ENCODE measurements at regions not wholly inside any gene's neighbourhood (a gene's known extent, or its start where the extent isn't known, plus 50 kb on each side); places are given as distances from the start of the nearest gene placed in this dataset.
A peak's percentile ranks its signal among the peaks of the same experiment; 100 is the strongest.

DNA sequence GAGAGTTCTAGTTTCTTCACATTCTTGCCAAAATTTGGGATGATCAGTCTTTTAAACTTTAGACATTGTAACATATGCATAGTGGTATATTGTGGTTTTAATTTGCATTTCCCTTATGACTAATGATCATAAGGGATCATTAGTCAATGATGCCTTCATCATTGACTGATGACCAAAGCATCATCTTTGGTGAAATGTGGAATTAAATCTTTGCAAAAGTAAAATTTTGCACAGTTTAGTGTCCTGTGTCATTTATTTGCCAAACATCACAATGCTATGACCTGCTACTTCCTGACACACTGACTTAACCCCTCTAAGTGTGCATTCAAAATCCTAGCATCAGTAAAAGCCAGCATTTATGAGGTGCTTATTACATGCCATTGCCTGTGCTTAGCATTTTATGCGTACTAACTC, 58.9 kb upstream of the SLC1A4 start:
- Histone ChIP-seq H3K4me3 (ENCODE audit: low read length) (no peak overlapping the region), H3K27me3 (ENCODE audit: control insufficient read depth in 2 of 2, insufficient read depth in 2 of 2, low read length in 2 of 2) (no peaks in the 10 kb centered on the region), H3K36me3 (ENCODE audit: control insufficient read depth in 2 of 3, insufficient read depth in 3 of 3, low read length in 3 of 3) (no peaks in the 10 kb centered on the region), H3K4me1 (ENCODE audit: control insufficient read depth in 2 of 2, insufficient read depth in 2 of 2, low read length in 2 of 2) (no peaks in the 10 kb centered on the region), H3K27ac (ENCODE audit: low read depth, low read length) (no peak overlapping the region), H3K9me3 (ENCODE audit: control insufficient read depth in 2 of 3, low read length in 3 of 3) (no peaks in the 10 kb centered on the region)
- ATAC-seq = no peak
- Mint-ChIP-seq H3K27ac (no peak overlapping the region), H3K4me1 (peaks cover 0 to 6% (median 0%) of the 10 kb centered on the region in 7 donors), H3K27me3 (peaks cover 0 to 29% (median 0%) of the 10 kb centered on the region in 5 donors), H3K9me3 (peaks cover under 1 to 19% (median 9%) of the 10 kb centered on the region in 11 donors), H3K4me3 (no peak overlapping the region), H3K36me3 (peaks cover 6 to 19% (median 15%) of the 10 kb centered on the region in 5 donors)
- ChIA-PET POLR2A (no interaction called here), CTCF (no interaction called here)
- no peak for DNase-seq
- intact Hi-C loops (cut with micrococcal nuclease) = no loop called here

DNA sequence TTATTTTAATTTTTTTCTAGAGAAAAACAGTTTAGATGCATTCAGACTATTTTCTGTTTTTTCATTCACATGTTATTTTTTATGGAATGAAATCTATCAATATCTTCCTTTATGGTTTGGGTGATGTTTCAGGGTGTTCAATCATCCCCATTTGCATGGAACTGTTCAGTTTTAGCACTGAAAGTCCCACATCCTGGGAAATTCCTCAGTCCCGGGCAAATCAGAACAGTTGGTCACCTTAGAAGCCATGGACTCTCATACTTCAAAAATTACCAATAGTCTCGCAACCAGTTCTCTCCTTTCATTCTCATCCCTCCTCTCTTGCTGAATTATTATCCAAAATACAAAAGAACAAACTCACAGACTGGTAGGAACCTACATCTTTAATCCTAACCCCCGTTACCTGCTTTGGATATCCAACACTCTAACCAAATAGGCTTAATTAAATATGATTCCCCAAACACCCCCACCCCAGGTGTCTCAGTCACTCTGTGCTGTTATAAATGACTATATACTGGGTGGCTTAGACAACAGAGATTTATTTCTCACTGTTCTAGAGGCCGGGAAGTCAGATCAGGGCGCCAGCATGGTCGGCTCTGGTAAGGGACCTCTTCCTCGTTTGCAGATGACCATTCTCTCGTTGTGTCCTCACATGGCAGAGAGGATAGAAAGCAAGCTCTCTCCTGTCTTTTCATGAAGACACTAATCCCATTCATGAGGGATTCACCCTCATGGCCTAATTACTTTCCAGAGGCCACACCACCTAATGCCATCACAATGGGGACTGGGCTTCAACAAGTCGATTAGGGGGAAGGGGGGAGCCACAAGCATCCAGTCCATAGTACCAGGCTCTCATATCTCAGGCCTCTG, 57.7 kb upstream of the SLC1A4 start:
- no peak for DNase-seq
- Mint-ChIP-seq H3K36me3 (peaks cover 6 to 22% (median 8%) of the 10 kb centered on the region in 5 donors), H3K4me3 (no peak overlapping the region), H3K27me3 (peaks cover 0 to 31% (median 0%) of the 10 kb centered on the region in 5 donors), H3K9me3 (peaks cover 0 to 19% (median 5%) of the 10 kb centered on the region in 11 donors), H3K4me1 (peaks cover 0 to 6% (median 0%) of the 10 kb centered on the region in 7 donors), H3K27ac (no peak overlapping the region)
- H3K9me3 ChIP-seq (ENCODE audit: control insufficient read depth in 2 of 3, low read length in 3 of 3) = no peaks in the 10 kb centered on the region
- no peak overlapping the region for H3K4me3 ChIP-seq (ENCODE audit: low read length)
- H3K4me1 ChIP-seq (ENCODE audit: control insufficient read depth in 2 of 2, insufficient read depth in 2 of 2, low read length in 2 of 2) = no peaks in the 10 kb centered on the region
- intact Hi-C loops (cut with micrococcal nuclease) = no loop called here
- ATAC-seq = no peak
- POLR2A ChIA-PET = no interaction called here
- H3K27ac ChIP-seq (ENCODE audit: low read depth, low read length) = no peak overlapping the region
- H3K27me3 ChIP-seq (ENCODE audit: control insufficient read depth in 2 of 2, insufficient read depth in 2 of 2, low read length in 2 of 2) = no peaks in the 10 kb centered on the region
- no peaks in the 10 kb centered on the region for H3K36me3 ChIP-seq (ENCODE audit: control insufficient read depth in 2 of 3, insufficient read depth in 3 of 3, low read length in 3 of 3)
- CTCF ChIA-PET = interaction anchor here (1.0 kb wide), 1 partner anchor 14 kb away, joined by 4 read pairs; no protein-coding TSS in a partner anchor

DNA sequence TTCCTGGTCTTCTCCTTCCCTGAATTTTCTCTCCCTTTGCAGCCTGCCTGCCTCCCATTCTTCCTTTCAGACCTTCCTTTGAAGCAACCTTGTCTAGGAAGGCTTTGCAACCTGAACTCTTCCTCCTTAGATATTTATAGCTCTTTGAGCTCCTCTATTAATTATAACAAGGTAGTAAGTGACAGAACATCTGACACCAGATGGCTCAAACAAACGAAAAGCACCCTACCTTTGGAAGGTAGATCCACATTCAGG, 57.2 kb upstream of the SLC1A4 start:
- H3K9me3 ChIP-seq (ENCODE audit: control insufficient read depth in 2 of 3, low read length in 3 of 3) = no peaks in the 10 kb centered on the region
- ATAC-seq = no peak
- no peak overlapping the region for H3K4me3 ChIP-seq (ENCODE audit: low read length)
- ChIA-PET POLR2A (no interaction called here), CTCF (interaction anchor here (1.0 kb wide), 1 partner anchor 14 kb away, joined by 4 read pairs; no protein-coding TSS in a partner anchor)
- H3K4me3 Mint-ChIP-seq = no peak overlapping the region
- no peaks in the 10 kb centered on the region for H3K4me1 ChIP-seq (ENCODE audit: control insufficient read depth in 2 of 2, insufficient read depth in 2 of 2, low read length in 2 of 2)
- intact Hi-C loops (cut with micrococcal nuclease) = no loop called here
- no peaks in the 10 kb centered on the region for H3K27me3 ChIP-seq (ENCODE audit: control insufficient read depth in 2 of 2, insufficient read depth in 2 of 2, low read length in 2 of 2)
- H3K27ac ChIP-seq (ENCODE audit: low read depth, low read length) = no peak overlapping the region
- H3K27me3 Mint-ChIP-seq = peaks cover 0 to 31% (median 0%) of the 10 kb centered on the region in 5 donors
- peaks cover 5 to 19% (median 5%) of the 10 kb centered on the region in 5 donors for H3K36me3 Mint-ChIP-seq
- peaks cover 0 to 6% (median 0%) of the 10 kb centered on the region in 7 donors for H3K4me1 Mint-ChIP-seq
- DNase-seq = no peak
- H3K36me3 ChIP-seq (ENCODE audit: control insufficient read depth in 2 of 3, insufficient read depth in 3 of 3, low read length in 3 of 3) = no peaks in the 10 kb centered on the region
- no peak overlapping the region for H3K27ac Mint-ChIP-seq
- H3K9me3 Mint-ChIP-seq = peaks cover 0 to 17% (median 5%) of the 10 kb centered on the region in 11 donors

DNA sequence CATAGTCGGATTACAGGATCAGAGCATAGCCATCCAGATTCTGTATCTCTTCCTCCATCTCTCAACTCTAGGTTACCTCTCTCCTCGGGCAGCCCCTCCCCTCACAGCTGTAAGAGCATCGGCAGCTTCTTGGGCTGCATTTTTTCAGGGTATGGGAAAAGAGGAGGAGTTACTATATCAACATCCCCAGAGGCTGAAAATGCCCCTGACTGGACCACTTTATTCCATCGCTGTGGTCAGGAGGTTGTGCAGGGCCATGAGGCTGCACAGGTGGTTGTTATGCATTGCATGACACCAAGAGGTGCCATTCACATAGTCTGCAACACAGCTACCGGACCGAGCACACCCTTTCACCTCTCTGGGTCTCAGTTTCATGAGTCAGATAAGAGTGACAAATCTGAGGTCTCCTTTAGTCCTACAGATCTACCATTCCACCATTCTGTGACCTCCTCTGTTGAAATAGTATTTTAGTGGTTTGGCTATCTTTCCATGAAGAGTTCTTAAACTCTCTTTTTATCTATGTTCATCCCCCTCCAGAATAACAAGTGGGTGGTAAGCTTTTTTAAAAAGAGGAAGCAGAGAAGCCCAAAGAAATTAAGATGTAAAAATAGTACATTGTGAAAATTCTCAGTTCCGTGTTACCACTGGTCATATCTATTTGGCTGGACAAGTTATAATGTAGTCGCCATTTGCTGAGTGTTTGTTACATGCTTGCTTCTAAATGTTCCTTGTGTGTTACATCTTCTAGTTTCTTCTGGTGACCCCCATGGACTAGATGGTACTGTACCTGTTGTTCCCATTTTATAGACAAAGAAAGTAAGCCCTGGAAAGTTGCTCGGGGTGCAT, 56.6 kb upstream of the SLC1A4 start:
- ATAC-seq = peak; percentile 72
- no peaks in the 10 kb centered on the region for H3K27me3 ChIP-seq (ENCODE audit: control insufficient read depth in 2 of 2, insufficient read depth in 2 of 2, low read length in 2 of 2)
- Mint-ChIP-seq H3K36me3 (peaks cover 0 to 15% (median 0%) of the 10 kb centered on the region in 5 donors), H3K4me3 (no peak overlapping the region), H3K27ac (no peak overlapping the region), H3K9me3 (peaks cover 0 to 14% (median 2%) of the 10 kb centered on the region in 11 donors), H3K4me1 (peaks cover 0 to 6% (median 0%) of the 10 kb centered on the region in 7 donors), H3K27me3 (peaks cover 0 to 31% (median 0%) of the 10 kb centered on the region in 5 donors)
- POLR2A ChIA-PET = interaction anchor here (0.6 kb wide), 1 partner anchor 370 kb away, joined by 3 read pairs; no protein-coding TSS in a partner anchor
- no peak overlapping the region for H3K4me3 ChIP-seq (ENCODE audit: low read length)
- no peaks in the 10 kb centered on the region for H3K36me3 ChIP-seq (ENCODE audit: control insufficient read depth in 2 of 3, insufficient read depth in 3 of 3, low read length in 3 of 3)
- H3K4me1 ChIP-seq (ENCODE audit: control insufficient read depth in 2 of 2, insufficient read depth in 2 of 2, low read length in 2 of 2) = no peaks in the 10 kb centered on the region
- CTCF ChIA-PET = interaction anchor here (1.0 kb wide), 1 partner anchor 15 kb away, joined by 4 read pairs; no protein-coding TSS in a partner anchor
- DNase-seq = no peak
- intact Hi-C loops (cut with micrococcal nuclease) = no loop called here
- no peak overlapping the region for H3K27ac ChIP-seq (ENCODE audit: low read depth, low read length)
- no peaks in the 10 kb centered on the region for H3K9me3 ChIP-seq (ENCODE audit: control insufficient read depth in 2 of 3, low read length in 3 of 3)

DNA sequence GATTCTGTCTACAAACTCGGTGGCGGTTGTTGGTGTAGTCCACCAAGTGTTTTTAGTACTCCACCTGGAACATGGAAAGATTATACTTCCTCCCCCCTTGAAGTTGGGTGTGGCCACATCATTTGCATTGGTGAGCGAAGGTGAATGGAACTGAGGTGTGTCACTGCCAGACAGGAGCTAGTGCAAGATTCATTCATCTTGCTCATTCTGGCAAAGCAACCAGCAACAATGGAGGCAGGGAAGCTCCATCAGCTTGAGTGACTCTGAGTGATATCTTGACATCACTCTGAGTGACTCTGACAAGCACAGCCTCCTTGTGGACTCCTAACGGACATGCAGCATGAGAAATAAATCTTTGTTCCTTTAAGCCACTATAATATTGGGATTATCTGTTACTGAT, 54.7 kb upstream of the SLC1A4 start:
- Mint-ChIP-seq H3K27me3 (peaks cover 0 to 28% (median 4%) of the 10 kb centered on the region in 5 donors), H3K9me3 (peaks cover 0 to 14% (median 2%) of the 10 kb centered on the region in 11 donors), H3K27ac (no peak overlapping the region), H3K4me3 (no peak overlapping the region), H3K36me3 (peaks cover 0 to 14% (median 0%) of the 10 kb centered on the region in 5 donors), H3K4me1 (peaks cover 0 to 13% (median 3%) of the 10 kb centered on the region in 7 donors)
- intact Hi-C loops (cut with micrococcal nuclease) = no loop called here
- Histone ChIP-seq H3K27me3 (ENCODE audit: control insufficient read depth in 2 of 2, insufficient read depth in 2 of 2, low read length in 2 of 2) (no peaks in the 10 kb centered on the region), H3K4me3 (ENCODE audit: low read length) (no peak overlapping the region), H3K9me3 (ENCODE audit: control insufficient read depth in 2 of 3, low read length in 3 of 3) (no peaks in the 10 kb centered on the region), H3K27ac (ENCODE audit: low read depth, low read length) (no peak overlapping the region), H3K36me3 (ENCODE audit: control insufficient read depth in 2 of 3, insufficient read depth in 3 of 3, low read length in 3 of 3) (no peaks in the 10 kb centered on the region), H3K4me1 (ENCODE audit: control insufficient read depth in 2 of 2, insufficient read depth in 2 of 2, low read length in 2 of 2) (peaks cover 0 to 4% of the 10 kb centered on the region in 2 donors)
- ATAC-seq (no peak), DNase-seq (no peak)
- ChIA-PET CTCF (interaction anchor here (0.6 kb wide), 1 partner anchor 296 kb away, joined by 3 read pairs; no protein-coding TSS in a partner anchor), POLR2A (no interaction called here)

DNA sequence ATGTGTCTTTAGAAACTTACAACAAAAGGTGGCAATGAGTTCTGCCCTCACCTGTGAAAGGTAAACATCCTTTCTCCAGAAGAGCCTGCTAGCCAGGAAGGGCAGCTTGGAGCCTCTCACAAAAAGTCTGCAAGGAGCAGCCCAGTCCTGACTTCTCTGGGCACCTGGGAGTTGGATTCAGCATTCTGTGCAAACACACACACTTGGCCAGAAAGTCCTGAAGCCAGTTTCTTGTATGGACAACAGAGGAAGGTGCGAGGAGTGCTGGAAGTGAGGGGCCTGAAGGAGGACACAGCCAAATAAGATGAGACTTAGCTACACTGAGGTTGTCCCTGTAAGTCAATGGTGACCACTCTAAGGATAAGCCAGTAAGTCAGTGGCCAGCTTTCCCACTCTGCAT, 52.4 kb upstream of the SLC1A4 start:
- intact Hi-C loops (cut with micrococcal nuclease) = no loop called here
- Histone ChIP-seq H3K4me1 (ENCODE audit: control insufficient read depth in 2 of 2, insufficient read depth in 2 of 2, low read length in 2 of 2) (peaks cover 0 to 7% of the 10 kb centered on the region in 2 donors), H3K36me3 (ENCODE audit: control insufficient read depth in 2 of 3, insufficient read depth in 3 of 3, low read length in 3 of 3) (no peaks in the 10 kb centered on the region), H3K27ac (ENCODE audit: low read depth, low read length) (no peak overlapping the region), H3K9me3 (ENCODE audit: control insufficient read depth in 2 of 3, low read length in 3 of 3) (no peaks in the 10 kb centered on the region), H3K4me3 (ENCODE audit: low read length) (no peak overlapping the region), H3K27me3 (ENCODE audit: control insufficient read depth in 2 of 2, insufficient read depth in 2 of 2, low read length in 2 of 2) (no peaks in the 10 kb centered on the region)
- H3K27me3 Mint-ChIP-seq = peaks cover 0 to 12% (median 6%) of the 10 kb centered on the region in 5 donors
- H3K9me3 Mint-ChIP-seq = peaks cover 0 to 11% (median 2%) of the 10 kb centered on the region in 11 donors
- H3K4me3 Mint-ChIP-seq = no peak overlapping the region
- H3K36me3 Mint-ChIP-seq = peaks cover 0 to 11% (median 0%) of the 10 kb centered on the region in 5 donors
- POLR2A ChIA-PET = no interaction called here
- DNase-seq (no peak), ATAC-seq (no peak)
- CTCF ChIA-PET = no interaction called here
- H3K27ac Mint-ChIP-seq = no peak overlapping the region
- H3K4me1 Mint-ChIP-seq = peaks cover 0 to 26% (median 7%) of the 10 kb centered on the region in 7 donors

Measured in naive thymus-derived CD4-positive, alpha-beta T cell (primary cell).